BJ (cell line): ENCODE measurements at regions not wholly inside any gene's neighbourhood (a gene's known extent, or its start where the extent isn't known, plus 50 kb on each side); places are given as distances from the start of the nearest gene placed in this dataset.

Experiments
- CTCF ChIA-PET: fragments of 350-600 bp; formaldehyde crosslinking; extraction: SDS; loops from one replicate; lab custom pipeline; 2021; ENCODE audit warnings: antibody characterized with exemption, inconsistent platforms; lab: Yijun Ruan, JAX
- POLR2A ChIA-PET: fragments of 300-600 bp; sonication (Branson Sonifier 250); formaldehyde crosslinking; extraction: SDS; loops from one replicate; lab custom pipeline; 2021; ENCODE audit warnings: antibody characterized with exemption; lab: Charles Lee
- DNase-seq: peaks from one replicate; pipeline ENCODE4 v3.0.0-alpha.2; 2011; ENCODE audit warnings: low read depth
- H3K27me3 ChIP-seq: 2 replicates; pipeline ENCODE4 v1.6.0; 2011; ENCODE audit warnings: low read length; ENCODE audit not compliant: control insufficient read depth, insufficient read depth
- H3K36me3 ChIP-seq: 2 replicates; pipeline ENCODE4 v1.5.1; 2011; ENCODE audit warnings: low read length; ENCODE audit not compliant: control insufficient read depth, insufficient read depth
- H3K4me3 ChIP-seq: 2 replicates; pipeline ENCODE4 v1.5.1; 2011; ENCODE audit warnings: low read depth, mild to moderate bottlenecking, control low read depth, low read length
- TF ChIP-seq, protein P1 (sequence below): IDR thresholded peaks from 2 replicates; pipeline ENCODE4 v1.5.1; 2011; ENCODE audit warnings: low read depth, mild to moderate bottlenecking, control low read depth, inconsistent platforms, low read length, moderate library complexity; ENCODE audit not compliant: insufficient read depth

DNA sequence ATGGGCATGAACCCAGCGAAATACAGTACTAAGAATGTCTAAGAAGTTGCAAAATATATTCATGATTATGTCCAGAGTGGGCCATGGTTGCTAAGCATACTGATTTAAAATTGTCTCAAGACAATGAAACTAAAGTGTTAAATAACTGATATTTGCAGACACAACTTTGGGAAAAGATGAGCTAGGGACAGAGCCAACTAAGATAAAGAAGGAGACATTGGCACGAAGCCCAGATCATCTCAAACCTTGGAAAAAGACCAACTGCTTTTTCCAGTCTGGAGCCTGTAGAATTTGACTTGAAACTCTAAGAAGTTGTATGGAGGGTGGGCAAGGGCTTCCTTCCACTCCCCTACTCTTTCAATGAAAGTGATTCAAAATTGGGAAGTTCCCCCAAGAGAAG, 108.5 kb upstream of the GLRA2 start:
- ChIA-PET CTCF (no interaction called here), POLR2A (no interaction called here)
- TF ChIP-seq, protein P1, sequence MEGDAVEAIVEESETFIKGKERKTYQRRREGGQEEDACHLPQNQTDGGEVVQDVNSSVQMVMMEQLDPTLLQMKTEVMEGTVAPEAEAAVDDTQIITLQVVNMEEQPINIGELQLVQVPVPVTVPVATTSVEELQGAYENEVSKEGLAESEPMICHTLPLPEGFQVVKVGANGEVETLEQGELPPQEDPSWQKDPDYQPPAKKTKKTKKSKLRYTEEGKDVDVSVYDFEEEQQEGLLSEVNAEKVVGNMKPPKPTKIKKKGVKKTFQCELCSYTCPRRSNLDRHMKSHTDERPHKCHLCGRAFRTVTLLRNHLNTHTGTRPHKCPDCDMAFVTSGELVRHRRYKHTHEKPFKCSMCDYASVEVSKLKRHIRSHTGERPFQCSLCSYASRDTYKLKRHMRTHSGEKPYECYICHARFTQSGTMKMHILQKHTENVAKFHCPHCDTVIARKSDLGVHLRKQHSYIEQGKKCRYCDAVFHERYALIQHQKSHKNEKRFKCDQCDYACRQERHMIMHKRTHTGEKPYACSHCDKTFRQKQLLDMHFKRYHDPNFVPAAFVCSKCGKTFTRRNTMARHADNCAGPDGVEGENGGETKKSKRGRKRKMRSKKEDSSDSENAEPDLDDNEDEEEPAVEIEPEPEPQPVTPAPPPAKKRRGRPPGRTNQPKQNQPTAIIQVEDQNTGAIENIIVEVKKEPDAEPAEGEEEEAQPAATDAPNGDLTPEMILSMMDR: no peak
- no peaks in the 10 kb centered on the region for H3K36me3 ChIP-seq
- H3K27me3 ChIP-seq: no peaks in the 10 kb centered on the region
- no peak for DNase-seq
- no peak overlapping the region for H3K4me3 ChIP-seq

DNA sequence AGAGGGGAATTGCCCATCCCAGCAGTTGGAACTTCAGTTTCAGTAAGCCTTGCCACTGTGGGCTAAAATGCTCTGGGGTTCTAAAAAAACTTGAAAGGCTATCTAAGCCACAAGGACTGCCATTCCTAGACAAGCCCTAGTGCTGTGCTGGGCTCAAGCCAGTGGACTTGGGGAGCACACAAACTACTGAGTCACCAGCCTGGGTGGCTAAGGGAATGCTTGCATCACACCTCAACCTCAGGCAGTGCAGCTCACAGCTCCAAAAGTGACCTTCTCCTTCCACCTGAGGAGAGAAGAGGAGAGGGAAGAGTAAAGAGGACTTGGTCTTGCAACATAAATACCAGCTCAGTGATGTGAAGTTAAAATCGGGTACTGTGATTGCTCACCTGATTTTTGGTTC, 116.7 kb upstream of the GLRA2 start:
- Histone ChIP-seq H3K4me3 (no peak overlapping the region), H3K36me3 (no peaks in the 10 kb centered on the region), H3K27me3 (no peaks in the 10 kb centered on the region)
- DNase-seq: no peak
- POLR2A ChIA-PET: no interaction called here
- TF ChIP-seq, protein P1: no peak
- CTCF ChIA-PET: no interaction called here

DNA sequence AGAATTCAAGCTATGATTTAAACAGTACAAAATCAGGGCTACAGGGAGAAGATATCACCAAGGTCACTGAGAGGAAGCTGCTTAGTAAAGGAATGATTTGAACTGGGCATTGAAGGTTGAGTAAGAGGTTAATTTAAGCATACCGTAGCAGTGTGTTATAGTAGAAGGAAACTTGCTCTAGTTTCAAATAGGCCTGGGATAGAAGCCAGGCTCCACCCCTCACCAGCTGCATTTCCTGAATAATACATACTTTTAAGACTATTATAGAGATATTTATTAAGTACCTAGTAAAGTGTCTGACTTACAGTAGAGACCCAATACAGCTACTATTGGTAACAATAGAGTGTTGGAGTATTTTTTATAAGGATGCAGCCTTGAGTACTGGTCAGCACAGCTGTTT, 118.0 kb upstream of the GLRA2 start:
- Histone ChIP-seq H3K36me3 (no peaks in the 10 kb centered on the region), H3K4me3 (no peak overlapping the region), H3K27me3 (no peaks in the 10 kb centered on the region)
- DNase-seq: no peak
- ChIA-PET POLR2A (no interaction called here), CTCF (no interaction called here)
- TF ChIP-seq, protein P1: no peak

DNA sequence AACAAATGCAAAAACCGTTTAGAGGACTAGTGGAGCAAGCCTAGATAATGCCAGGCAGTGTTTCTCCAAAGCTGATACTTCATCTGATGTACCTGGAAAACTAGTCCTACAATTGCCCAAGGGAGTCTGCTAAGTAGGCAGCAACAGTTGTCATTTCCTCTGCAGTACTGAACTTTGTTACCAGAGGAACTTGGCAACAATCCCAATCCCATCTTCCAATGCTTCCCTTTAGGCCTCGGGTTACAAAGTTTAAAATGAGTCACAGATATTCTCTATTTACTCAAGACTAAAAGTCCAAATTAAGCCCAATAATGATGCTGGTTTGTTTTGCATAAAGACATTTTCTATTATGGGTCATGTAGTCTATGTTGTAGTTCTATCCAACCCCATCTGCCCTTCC, 120.0 kb upstream of the GLRA2 start:
- POLR2A ChIA-PET: no interaction called here
- Histone ChIP-seq H3K27me3 (no peaks in the 10 kb centered on the region), H3K4me3 (no peak overlapping the region), H3K36me3 (no peaks in the 10 kb centered on the region)
- TF ChIP-seq, protein P1: no peak
- CTCF ChIA-PET: no interaction called here
- no peak for DNase-seq

DNA sequence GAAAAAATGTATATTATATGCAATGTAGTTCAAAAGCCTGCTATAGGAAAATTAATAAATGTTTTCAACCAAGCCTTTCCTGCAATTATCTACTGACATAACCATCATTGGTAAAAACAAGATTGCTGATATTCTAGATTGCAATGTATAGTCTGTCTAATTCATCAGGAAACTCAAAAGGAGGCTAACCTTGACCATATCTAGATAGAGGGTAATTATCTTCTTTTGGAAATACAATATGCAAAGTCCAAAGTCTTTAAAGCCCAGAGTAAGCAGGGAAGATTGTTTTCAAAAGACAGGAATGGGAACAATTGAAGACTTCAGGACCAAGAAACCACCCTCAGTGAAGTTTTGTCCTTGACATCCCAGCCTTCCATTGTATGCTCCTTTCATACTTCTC, 123.1 kb upstream of the GLRA2 start:
- ChIA-PET POLR2A (no interaction called here), CTCF (no interaction called here)
- Histone ChIP-seq H3K36me3 (no peaks in the 10 kb centered on the region), H3K27me3 (no peaks in the 10 kb centered on the region), H3K4me3 (no peak overlapping the region)
- no peak for DNase-seq
- TF ChIP-seq, protein P1: no peak
